ENCODE measurements at regions not wholly inside any gene's neighbourhood (a gene's known extent, or its start where the extent isn't known, plus 50 kb on each side); places are given as distances from the start of the nearest gene placed in this dataset.

GRCh38 chr13:76720821-76721220 is 165.4 kb downstream of the KCTD12 start:
- no peak for TF ChIP-seq POLR2A (IDR thresholded peaks at IDR 0.05; ENCODE audit: low read depth, low read length)
- TF ChIP-seq SPI1 (IDR thresholded peaks at IDR 0.05; ENCODE audit: low read depth, low read length), result no peak
- no peak for TF ChIP-seq POLR2AphosphoS5 (IDR thresholded peaks at IDR 0.05; ENCODE audit: low read depth, low read length)
- TF ChIP-seq TAF1 (IDR thresholded peaks at IDR 0.05; ENCODE audit: low read depth, low read length), result no peak
